ENCODE measurements at regions not wholly inside any gene's neighbourhood (a gene's known extent, or its start where the extent isn't known, plus 50 kb on each side); places are given as distances from the start of the nearest gene placed in this dataset.

- no peak for TF ChIP-seq CTCF (IDR thresholded peaks at IDR 0.05)
- TF ChIP-seq POLR2AphosphoS5 (IDR thresholded peaks at IDR 0.05): no peak
- no peak for TF ChIP-seq POLR2A (IDR thresholded peaks at IDR 0.05)
- no peak for TF ChIP-seq EP300 (IDR thresholded peaks at IDR 0.05)
Measured at GRCh38 chr12:11513288-11513687, 117.9 kb upstream of the PRB2 start.

Data from upper lobe of left lung (tissue), 4 donors.